ENCODE measurements at regions not wholly inside any gene's neighbourhood (a gene's known extent, or its start where the extent isn't known, plus 50 kb on each side); places are given as distances from the start of the nearest gene placed in this dataset.

- TF ChIP-seq, protein P1, sequence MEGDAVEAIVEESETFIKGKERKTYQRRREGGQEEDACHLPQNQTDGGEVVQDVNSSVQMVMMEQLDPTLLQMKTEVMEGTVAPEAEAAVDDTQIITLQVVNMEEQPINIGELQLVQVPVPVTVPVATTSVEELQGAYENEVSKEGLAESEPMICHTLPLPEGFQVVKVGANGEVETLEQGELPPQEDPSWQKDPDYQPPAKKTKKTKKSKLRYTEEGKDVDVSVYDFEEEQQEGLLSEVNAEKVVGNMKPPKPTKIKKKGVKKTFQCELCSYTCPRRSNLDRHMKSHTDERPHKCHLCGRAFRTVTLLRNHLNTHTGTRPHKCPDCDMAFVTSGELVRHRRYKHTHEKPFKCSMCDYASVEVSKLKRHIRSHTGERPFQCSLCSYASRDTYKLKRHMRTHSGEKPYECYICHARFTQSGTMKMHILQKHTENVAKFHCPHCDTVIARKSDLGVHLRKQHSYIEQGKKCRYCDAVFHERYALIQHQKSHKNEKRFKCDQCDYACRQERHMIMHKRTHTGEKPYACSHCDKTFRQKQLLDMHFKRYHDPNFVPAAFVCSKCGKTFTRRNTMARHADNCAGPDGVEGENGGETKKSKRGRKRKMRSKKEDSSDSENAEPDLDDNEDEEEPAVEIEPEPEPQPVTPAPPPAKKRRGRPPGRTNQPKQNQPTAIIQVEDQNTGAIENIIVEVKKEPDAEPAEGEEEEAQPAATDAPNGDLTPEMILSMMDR (conservative IDR thresholded peaks at IDR 0.05; ENCODE audit: low read length), result no peak
- no peak for TF ChIP-seq EZH2phosphoT487 (IDR thresholded peaks at IDR 0.05; ENCODE audit: borderline replicate concordance)
Observed at GRCh38 chr5:24163091-24163490, 481.7 kb downstream of the CDH10 start.

Measured in Loucy (cell line).